OCI-LY1 (cell line): ENCODE measurements at regions not wholly inside any gene's neighbourhood (a gene's known extent, or its start where the extent isn't known, plus 50 kb on each side); places are given as distances from the start of the nearest gene placed in this dataset.
"Not testable (repeated sequence)": the region's sequence is repeated elsewhere in the genome, so short reads cannot be mapped to it uniquely, and the experiment has no call there.

Experiments
- H2AFZ ChIP-seq: fragments of 200-600 bp; sonication (generic), shearing (Covaris generic); 2 replicates; pipeline ENCODE4 v1.6.0; 2014; ENCODE audit warnings: antibody characterized with exemption, mild to moderate bottlenecking, low read length
- H3F3A ChIP-seq: fragments of 200-600 bp; sonication (generic), shearing (Covaris generic); 2 replicates; pipeline ENCODE4 v1.6.0; 2014; ENCODE audit warnings: mild to moderate bottlenecking, antibody characterized with exemption, low read length, moderate library complexity; ENCODE audit not compliant: insufficient read depth
- H3K27ac ChIP-seq: fragments of 200-600 bp; sonication (generic); 2 replicates; pipeline ENCODE4 v1.5.1; 2014; ENCODE audit warnings: low read length, mixed run types, mild to moderate bottlenecking, low read depth; ENCODE audit not compliant: poor library complexity, severe bottlenecking
- H3K27me3 ChIP-seq: fragments of 200-600 bp; sonication (generic); 2 replicates; pipeline ENCODE4 v1.6.0; 2014; ENCODE audit warnings: antibody characterized with exemption, mild to moderate bottlenecking, low read length, moderate library complexity; ENCODE audit not compliant: insufficient read depth
- H3K36me3 ChIP-seq: fragments of 200-600 bp; sonication (generic); 2 replicates; pipeline ENCODE4 v1.6.1; 2014; ENCODE audit warnings: mild to moderate bottlenecking, antibody characterized with exemption, low read length, moderate library complexity, mixed read lengths; ENCODE audit not compliant: insufficient read depth
- H3K4me1 ChIP-seq: fragments of 200-600 bp; sonication (generic); 2 replicates; pipeline ENCODE4 v1.5.1; 2014; ENCODE audit warnings: mild to moderate bottlenecking, low read length, moderate library complexity; ENCODE audit not compliant: insufficient read depth, severe bottlenecking
- H3K4me2 ChIP-seq: fragments of 200-600 bp; sonication (generic), shearing (Covaris generic); 2 replicates; pipeline ENCODE4 v1.6.1; 2014; ENCODE audit warnings: low read length
- H3K4me3 ChIP-seq: fragments of 200-600 bp; sonication (generic); 2 replicates; pipeline ENCODE4 v1.5.1; 2014; ENCODE audit warnings: low read length, low read depth, mild to moderate bottlenecking, mixed read lengths; ENCODE audit not compliant: poor library complexity, severe bottlenecking
- H3K79me2 ChIP-seq: fragments of 200-600 bp; shearing (Covaris generic); 2 replicates; pipeline ENCODE4 v1.6.1; 2016; ENCODE audit warnings: mixed run types, low read length, mixed read lengths; ENCODE audit not compliant: insufficient read depth
- H3K9ac ChIP-seq: fragments of 200-600 bp; sonication (generic), shearing (Covaris generic); 2 replicates; pipeline ENCODE4 v1.6.1; 2014; ENCODE audit warnings: mild to moderate bottlenecking, low read length, mixed read lengths
- H3K9me2 ChIP-seq: fragments of 200-600 bp; sonication (generic), shearing (Covaris generic); 2 replicates; pipeline ENCODE4 v1.6.1; 2014; ENCODE audit warnings: low read depth, mild to moderate bottlenecking, low read length, mixed read lengths
- H3K9me3 ChIP-seq: fragments of 200-600 bp; shearing (Covaris generic); 2 replicates; pipeline ENCODE4 v1.6.1; 2014; ENCODE audit warnings: low read length, mixed read lengths
- H4K20me1 ChIP-seq: fragments of 200-600 bp; sonication (generic), shearing (Covaris generic); 2 replicates; pipeline ENCODE4 v1.6.0; 2016; ENCODE audit warnings: mild to moderate bottlenecking, low read length; ENCODE audit not compliant: insufficient read depth
- CTCF ChIP-seq: fragments of 200-600 bp; sonication (generic), shearing (Covaris generic); IDR thresholded peaks from 2 replicates; pipeline ENCODE4 v1.5.1; 2017; ENCODE audit warnings: mild to moderate bottlenecking, antibody characterized with exemption, low read length, moderate library complexity, mixed read lengths
- EZH2 ChIP-seq: fragments of 200-600 bp; sonication (generic), shearing (Covaris generic); IDR thresholded peaks from 2 replicates; pipeline ENCODE4 v1.8.0; 2017; ENCODE audit warnings: borderline replicate concordance, mixed run types, mild to moderate bottlenecking, antibody characterized with exemption, low read length, moderate library complexity, mixed read lengths

- Histone ChIP-seq H3K27me3 (no peaks in the 10 kb centered on the region), H3K9ac (no peak overlapping the region), H3K9me3 (no peaks in the 10 kb centered on the region), H3K4me2 (no peak overlapping the region), H3K79me2 (no peaks in the 10 kb centered on the region), H3K4me1 (no peaks in the 10 kb centered on the region), H2AFZ (no peak overlapping the region), H3K36me3 (no peaks in the 10 kb centered on the region), H3F3A (no peaks in the 10 kb centered on the region), H3K27ac (no peak overlapping the region), H3K4me3 (no peak overlapping the region), H4K20me1 (no peaks in the 10 kb centered on the region), H3K9me2 (no peaks in the 10 kb centered on the region)
- no peak for TF ChIP-seq EZH2
Observed at GRCh38 chr12:90675106-90675505, 279.9 kb downstream of the CCER1 start.

- Histone ChIP-seq H4K20me1 (no peaks in the 10 kb centered on the region), H3K27ac (no peak overlapping the region), H3K27me3 (no peaks in the 10 kb centered on the region), H3K4me2 (no peak overlapping the region), H3F3A (no peaks in the 10 kb centered on the region), H3K9me3 (no peaks in the 10 kb centered on the region), H3K9me2 (no peaks in the 10 kb centered on the region), H3K36me3 (no peaks in the 10 kb centered on the region), H2AFZ (no peak overlapping the region), H3K4me3 (no peak overlapping the region), H3K4me1 (no peaks in the 10 kb centered on the region), H3K79me2 (no peaks in the 10 kb centered on the region), H3K9ac (no peak overlapping the region)
- TF ChIP-seq EZH2: no peak
- no peak for TF ChIP-seq CTCF
Observed at GRCh38 chr12:90672081-90672480, 282.9 kb downstream of the CCER1 start.

- not testable (repeated sequence) for H3K9me2 ChIP-seq, H3F3A ChIP-seq, H3K4me2 ChIP-seq, H3K27ac ChIP-seq, H2AFZ ChIP-seq, H3K36me3 ChIP-seq, H4K20me1 ChIP-seq, H3K9me3 ChIP-seq, H3K4me3 ChIP-seq, H3K9ac ChIP-seq, H3K4me1 ChIP-seq, H3K79me2 ChIP-seq, H3K27me3 ChIP-seq
Observed at GRCh38 chr12:90663949-90664348, 291.0 kb downstream of the CCER1 start.

- Histone ChIP-seq H4K20me1 (no peaks in the 10 kb centered on the region), H3K79me2 (no peaks in the 10 kb centered on the region), H3K4me3 (no peak overlapping the region)
Observed at GRCh38 chr12:90659060-90659459, 295.9 kb downstream of the CCER1 start.

More at GRCh38 chr12:90659060-90659459, 295.9 kb downstream of the CCER1 start:
- Histone ChIP-seq H3K4me1 (no peaks in the 10 kb centered on the region), H3K4me2 (no peak overlapping the region), H3K36me3 (no peaks in the 10 kb centered on the region), H3K9me3 (no peaks in the 10 kb centered on the region), H3K9ac (no peak overlapping the region), H3F3A (no peaks in the 10 kb centered on the region), H3K9me2 (no peaks in the 10 kb centered on the region), H2AFZ (no peak overlapping the region), H3K27me3 (no peaks in the 10 kb centered on the region), H3K27ac (no peak overlapping the region)
- TF ChIP-seq CTCF: no peak
- no peak for TF ChIP-seq EZH2
